ENCODE measurements at regions not wholly inside any gene's neighbourhood (a gene's known extent, or its start where the extent isn't known, plus 50 kb on each side); places are given as distances from the start of the nearest gene placed in this dataset.

DNA sequence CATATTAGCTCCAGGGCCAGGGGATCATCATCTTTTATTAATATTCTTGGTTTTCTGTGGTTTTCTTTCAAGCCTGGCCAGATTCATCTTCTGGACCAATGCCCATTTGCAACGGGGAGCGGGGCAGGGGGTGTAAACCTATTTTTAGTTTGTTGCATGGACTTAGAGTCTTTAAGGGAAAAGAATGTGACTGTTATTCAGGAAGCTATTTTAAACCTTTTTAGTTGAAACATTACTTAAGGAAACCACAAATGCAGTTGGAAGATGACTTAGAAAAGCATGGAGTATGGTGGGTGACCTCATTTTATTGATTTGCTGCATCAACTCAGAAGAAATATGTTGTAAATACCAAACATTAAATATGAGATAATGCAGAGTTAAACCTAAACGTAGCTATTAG, 368.4 kb upstream of the E2F7 start:
- DNase-seq (ENCODE audit: low read depth in 2 of 2) = no peak
- TF ChIP-seq, protein P1, sequence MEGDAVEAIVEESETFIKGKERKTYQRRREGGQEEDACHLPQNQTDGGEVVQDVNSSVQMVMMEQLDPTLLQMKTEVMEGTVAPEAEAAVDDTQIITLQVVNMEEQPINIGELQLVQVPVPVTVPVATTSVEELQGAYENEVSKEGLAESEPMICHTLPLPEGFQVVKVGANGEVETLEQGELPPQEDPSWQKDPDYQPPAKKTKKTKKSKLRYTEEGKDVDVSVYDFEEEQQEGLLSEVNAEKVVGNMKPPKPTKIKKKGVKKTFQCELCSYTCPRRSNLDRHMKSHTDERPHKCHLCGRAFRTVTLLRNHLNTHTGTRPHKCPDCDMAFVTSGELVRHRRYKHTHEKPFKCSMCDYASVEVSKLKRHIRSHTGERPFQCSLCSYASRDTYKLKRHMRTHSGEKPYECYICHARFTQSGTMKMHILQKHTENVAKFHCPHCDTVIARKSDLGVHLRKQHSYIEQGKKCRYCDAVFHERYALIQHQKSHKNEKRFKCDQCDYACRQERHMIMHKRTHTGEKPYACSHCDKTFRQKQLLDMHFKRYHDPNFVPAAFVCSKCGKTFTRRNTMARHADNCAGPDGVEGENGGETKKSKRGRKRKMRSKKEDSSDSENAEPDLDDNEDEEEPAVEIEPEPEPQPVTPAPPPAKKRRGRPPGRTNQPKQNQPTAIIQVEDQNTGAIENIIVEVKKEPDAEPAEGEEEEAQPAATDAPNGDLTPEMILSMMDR (IDR thresholded peaks at IDR 0.05; ENCODE audit: low read depth, low read length) = no peak
- H3K4me3 ChIP-seq (replicated peaks in 1 of 2; ENCODE audit: low read depth in 2 of 2, low read length in 2 of 2) = no peak overlapping the region

- TF ChIP-seq, protein P1 (IDR thresholded peaks at IDR 0.05; ENCODE audit: low read depth, low read length) = no peak
- DNase-seq (ENCODE audit: low read depth in 2 of 2) = no peak
- no peak overlapping the region for H3K4me3 ChIP-seq (replicated peaks in 1 of 2; ENCODE audit: low read depth in 2 of 2, low read length in 2 of 2)
Observed at GRCh38 chr12:77429426-77429825, 364.1 kb upstream of the E2F7 start.

- DNase-seq (ENCODE audit: low read depth in 2 of 2) = no peak
- TF ChIP-seq, protein P1 (IDR thresholded peaks at IDR 0.05; ENCODE audit: low read depth, low read length) = no peak
- no peak overlapping the region for H3K4me3 ChIP-seq (replicated peaks in 1 of 2; ENCODE audit: low read depth in 2 of 2, low read length in 2 of 2)
Observed at GRCh38 chr12:77421152-77421551, 355.8 kb upstream of the E2F7 start.

- DNase-seq (ENCODE audit: low read depth in 2 of 2) = no peak
- TF ChIP-seq, protein P1 (IDR thresholded peaks at IDR 0.05; ENCODE audit: low read depth, low read length) = no peak
- H3K4me3 ChIP-seq (replicated peaks in 1 of 2; ENCODE audit: low read depth in 2 of 2, low read length in 2 of 2) = no peak overlapping the region
Observed at GRCh38 chr12:77409551-77409950, 344.2 kb upstream of the E2F7 start.

DNA sequence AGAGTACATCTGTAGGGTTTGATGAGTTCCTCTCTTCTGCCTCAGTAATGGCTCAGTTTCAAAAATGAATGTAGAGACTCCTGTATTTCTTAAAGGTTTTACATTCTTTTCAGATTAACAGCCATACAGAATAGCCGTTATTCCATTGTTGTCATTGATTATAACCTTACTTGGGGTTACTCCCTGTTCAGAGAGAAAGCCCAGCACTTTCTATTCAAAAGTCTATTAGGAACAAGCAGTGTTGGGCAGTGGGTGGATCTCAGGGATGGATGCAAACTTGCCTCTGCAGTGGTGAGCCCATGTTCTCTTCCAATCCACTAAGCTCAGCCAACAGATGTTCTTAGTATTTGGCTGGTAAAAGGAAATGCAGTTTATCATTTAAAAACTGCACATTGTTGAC, 342.6 kb upstream of the E2F7 start:
- TF ChIP-seq, protein P1 (IDR thresholded peaks at IDR 0.05; ENCODE audit: low read depth, low read length) = no peak
- H3K4me3 ChIP-seq (replicated peaks in 1 of 2; ENCODE audit: low read depth in 2 of 2, low read length in 2 of 2) = no peak overlapping the region
- no peak for DNase-seq (ENCODE audit: low read depth in 2 of 2)

DNA sequence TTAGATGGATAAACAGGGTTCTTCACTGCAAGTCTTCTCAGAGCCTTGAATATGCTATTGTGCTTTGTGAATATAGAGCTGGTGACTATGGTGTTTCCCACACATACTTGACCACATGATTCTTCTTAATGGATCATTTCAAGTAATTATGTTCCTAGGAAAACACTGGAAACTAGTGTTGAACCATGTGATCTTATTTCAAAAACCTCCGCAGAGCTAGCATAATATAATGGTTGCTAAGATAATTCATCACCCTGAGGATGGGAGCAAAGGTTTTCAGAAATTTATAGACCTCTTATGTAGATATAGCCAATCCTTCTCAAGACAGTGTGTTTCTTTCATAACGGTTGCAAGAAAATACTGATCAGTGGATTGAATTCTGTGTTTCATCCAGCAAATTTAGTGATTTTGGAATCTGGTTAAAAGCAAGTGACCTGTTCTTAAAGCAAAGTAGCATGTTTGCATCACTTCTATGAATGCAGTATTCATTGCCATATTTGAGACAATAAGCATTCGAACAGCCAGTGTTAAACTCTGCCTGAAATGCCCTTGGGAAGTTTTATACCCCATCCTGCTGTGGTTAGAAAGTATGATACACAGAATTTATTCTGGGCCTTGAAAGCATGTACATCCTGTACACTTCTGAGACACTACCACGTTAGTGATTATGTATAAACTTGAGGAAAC, 341.0 kb upstream of the E2F7 start:
- H3K4me3 ChIP-seq (replicated peaks in 1 of 2; ENCODE audit: low read depth in 2 of 2, low read length in 2 of 2) = no peak overlapping the region
- TF ChIP-seq, protein P1 (IDR thresholded peaks at IDR 0.05; ENCODE audit: low read depth, low read length) = no peak
- DNase-seq (ENCODE audit: low read depth in 2 of 2) = no peak

- TF ChIP-seq, protein P1 (IDR thresholded peaks at IDR 0.05; ENCODE audit: low read depth, low read length) = no peak
- H3K4me3 ChIP-seq (replicated peaks in 1 of 2; ENCODE audit: low read depth in 2 of 2, low read length in 2 of 2) = no peak overlapping the region
- DNase-seq (ENCODE audit: low read depth in 2 of 2) = peak in 1 of 2 donors; percentile 56
Observed at GRCh38 chr12:77402716-77403115, 337.3 kb upstream of the E2F7 start.
